ENCODE measurements at regions not wholly inside any gene's neighbourhood (a gene's known extent, or its start where the extent isn't known, plus 50 kb on each side); places are given as distances from the start of the nearest gene placed in this dataset.

DNA sequence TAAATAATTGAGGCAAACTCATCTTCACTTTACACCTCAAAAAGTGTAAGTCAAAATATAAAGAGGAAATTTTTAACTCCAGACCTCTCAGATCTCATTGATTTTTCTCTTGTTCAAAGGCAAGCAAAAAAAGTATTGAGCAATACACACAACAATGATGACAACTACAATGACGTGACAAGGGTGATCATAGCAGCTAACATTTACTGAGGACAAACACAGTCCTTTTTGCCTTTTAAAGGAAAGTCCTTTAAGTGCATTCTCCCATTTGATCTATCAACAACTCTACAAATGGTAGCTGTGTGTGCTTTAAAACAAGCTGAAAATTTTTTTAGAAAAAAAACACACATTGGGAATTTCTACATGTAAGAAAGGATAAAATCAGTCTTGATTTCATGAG, 123.5 kb upstream of the CTAGE1 start:
- no peak overlapping the region for H3K4me3 ChIP-seq (ENCODE audit: low read length)
- TF ChIP-seq, protein P1, sequence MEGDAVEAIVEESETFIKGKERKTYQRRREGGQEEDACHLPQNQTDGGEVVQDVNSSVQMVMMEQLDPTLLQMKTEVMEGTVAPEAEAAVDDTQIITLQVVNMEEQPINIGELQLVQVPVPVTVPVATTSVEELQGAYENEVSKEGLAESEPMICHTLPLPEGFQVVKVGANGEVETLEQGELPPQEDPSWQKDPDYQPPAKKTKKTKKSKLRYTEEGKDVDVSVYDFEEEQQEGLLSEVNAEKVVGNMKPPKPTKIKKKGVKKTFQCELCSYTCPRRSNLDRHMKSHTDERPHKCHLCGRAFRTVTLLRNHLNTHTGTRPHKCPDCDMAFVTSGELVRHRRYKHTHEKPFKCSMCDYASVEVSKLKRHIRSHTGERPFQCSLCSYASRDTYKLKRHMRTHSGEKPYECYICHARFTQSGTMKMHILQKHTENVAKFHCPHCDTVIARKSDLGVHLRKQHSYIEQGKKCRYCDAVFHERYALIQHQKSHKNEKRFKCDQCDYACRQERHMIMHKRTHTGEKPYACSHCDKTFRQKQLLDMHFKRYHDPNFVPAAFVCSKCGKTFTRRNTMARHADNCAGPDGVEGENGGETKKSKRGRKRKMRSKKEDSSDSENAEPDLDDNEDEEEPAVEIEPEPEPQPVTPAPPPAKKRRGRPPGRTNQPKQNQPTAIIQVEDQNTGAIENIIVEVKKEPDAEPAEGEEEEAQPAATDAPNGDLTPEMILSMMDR (conservative IDR thresholded peaks at IDR 0.05; ENCODE audit: low read length): no peak

DNA sequence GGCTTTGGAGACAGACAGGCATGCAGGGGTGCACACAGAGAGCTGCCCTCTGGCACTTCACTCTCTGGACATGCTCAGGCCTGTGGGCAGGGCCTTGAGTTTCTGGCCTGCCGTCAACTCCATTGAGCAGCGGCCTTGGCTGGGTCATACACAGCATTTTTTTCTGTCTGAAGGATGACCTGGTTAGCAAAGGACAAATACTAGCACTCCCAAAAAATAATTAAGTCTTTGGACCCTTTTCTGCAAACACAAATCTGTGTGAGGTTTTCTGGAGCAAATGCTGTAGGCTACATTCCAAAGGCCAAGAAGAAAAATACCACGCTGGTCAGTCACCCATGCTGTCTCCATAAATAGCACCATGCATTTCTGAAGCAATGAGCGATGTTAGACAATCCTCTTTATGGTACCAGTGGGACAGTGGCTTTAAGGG, 124.7 kb upstream of the CTAGE1 start:
- TF ChIP-seq, protein P1 (conservative IDR thresholded peaks at IDR 0.05; ENCODE audit: low read length): no peak
- peak; percentile 81 for DNase-seq (ENCODE audit: low read depth)
- H3K4me3 ChIP-seq (ENCODE audit: low read length): no peak overlapping the region

More for the DNA sequence above, 123.5 kb upstream of the CTAGE1 start:
- DNase-seq (ENCODE audit: low read depth): no peak

DNA sequence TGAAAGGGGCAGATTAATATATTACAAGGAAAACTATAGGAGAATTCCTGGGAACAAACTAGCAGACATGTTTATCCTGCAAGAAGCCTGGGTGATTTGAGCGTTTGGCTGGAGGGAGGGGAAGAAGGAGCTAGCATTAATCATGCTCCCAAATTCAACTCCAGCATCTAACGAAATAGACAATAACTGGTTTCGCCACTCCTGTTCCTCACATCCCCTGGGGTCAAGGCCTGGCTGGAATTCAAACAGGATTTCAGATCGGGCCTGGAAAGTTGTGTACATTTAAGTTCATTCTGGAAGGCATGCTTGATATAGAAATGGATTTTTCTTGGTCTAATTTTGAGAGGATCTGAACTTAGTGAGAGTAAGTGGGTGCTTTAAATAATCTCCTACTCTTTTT, 126.1 kb upstream of the CTAGE1 start:
- DNase-seq (ENCODE audit: low read depth): no peak
- H3K4me3 ChIP-seq (ENCODE audit: low read length): no peak overlapping the region
- TF ChIP-seq, protein P1 (conservative IDR thresholded peaks at IDR 0.05; ENCODE audit: low read length): no peak

DNA sequence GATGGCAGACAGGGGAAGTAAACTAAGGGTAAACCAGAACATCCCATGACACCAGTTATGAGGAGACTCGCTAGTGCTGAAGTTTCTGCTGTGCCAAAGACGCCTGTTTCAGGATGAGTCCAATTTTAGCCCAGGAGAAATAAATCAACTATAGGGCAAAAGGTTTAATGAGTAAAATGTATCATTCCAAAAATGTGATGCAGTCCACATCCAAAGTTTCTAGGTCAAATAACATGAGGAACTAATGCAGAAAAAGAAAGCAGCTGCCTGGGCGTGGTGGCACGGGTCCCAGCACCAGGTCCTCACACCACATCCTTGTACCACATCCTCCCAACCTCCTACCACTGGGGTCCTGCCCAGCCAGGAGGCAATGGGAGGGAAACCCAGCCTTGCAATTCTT, 126.9 kb upstream of the CTAGE1 start:
- no peak overlapping the region for H3K4me3 ChIP-seq (ENCODE audit: low read length)
- peak; percentile 65 for DNase-seq (ENCODE audit: low read depth)
- TF ChIP-seq, protein P1 (conservative IDR thresholded peaks at IDR 0.05; ENCODE audit: low read length): no peak

DNA sequence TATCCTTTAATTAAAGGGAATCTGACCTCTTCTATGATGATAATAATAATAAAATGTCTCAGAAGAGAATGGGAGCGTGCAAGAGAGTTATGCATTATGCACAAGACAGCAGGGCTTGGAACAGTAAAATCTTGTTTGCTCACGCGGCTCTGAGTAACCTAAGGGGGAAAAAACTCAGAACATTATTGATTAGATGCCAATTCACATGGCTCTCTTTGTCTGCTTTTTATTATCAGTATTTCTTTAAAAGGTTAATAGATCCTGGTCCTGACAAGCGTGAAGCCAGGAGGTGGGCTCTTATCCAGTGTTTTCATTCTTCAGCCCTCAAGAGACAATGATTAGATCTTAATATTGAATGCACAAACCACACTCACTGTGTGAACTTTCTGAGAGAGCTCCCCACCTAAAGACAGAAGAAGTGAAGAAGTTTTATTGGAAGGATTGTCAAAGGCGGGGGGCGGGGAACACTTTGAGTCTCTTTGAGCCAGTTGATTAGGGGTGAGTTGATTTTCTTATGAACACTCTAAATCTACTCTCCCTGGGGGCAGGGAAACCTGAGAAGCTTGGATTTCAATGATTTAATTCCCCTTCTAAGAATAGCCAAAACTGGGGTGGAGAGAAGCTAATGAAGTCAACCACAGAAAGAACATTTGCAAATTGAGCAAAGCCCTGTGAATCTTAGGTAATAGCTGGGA, 127.5 kb upstream of the CTAGE1 start:
- peak; percentile 35 for DNase-seq (ENCODE audit: low read depth)
- TF ChIP-seq, protein P1 (conservative IDR thresholded peaks at IDR 0.05; ENCODE audit: low read length): no peak
- H3K4me3 ChIP-seq (ENCODE audit: low read length): no peak overlapping the region

DNA sequence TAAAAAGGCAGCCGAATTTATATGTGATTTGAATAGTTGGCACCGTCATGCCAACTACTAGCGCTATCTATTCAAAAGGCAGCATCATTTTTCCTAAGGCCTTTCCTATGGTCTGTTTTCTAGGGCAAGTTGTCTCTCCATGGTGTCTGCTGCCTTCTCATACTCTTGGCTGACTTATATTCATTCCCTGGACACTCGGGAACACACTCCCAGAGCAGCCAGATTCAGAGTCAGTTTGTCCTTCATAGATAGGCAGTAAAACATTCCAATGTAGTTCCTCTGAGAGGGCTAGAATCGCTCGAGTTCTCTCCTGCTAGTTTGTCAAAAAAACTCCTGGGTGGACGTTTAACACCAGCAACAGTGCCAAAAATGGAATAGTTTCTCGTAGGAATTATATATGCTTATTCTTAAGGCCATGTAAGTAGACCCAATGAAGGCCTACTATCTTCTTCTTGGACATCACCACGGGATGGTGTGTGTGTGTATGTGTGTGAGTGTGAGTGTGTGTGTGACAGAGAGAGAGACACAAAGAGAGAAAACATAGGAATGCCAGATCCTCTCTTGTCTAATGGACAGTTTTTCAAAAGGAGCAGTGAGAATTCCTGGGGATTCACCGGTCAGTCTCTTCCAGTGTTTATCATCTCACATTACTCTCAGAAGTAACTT, 129.3 kb upstream of the CTAGE1 start:
- TF ChIP-seq, protein P1 (conservative IDR thresholded peaks at IDR 0.05; ENCODE audit: low read length): no peak
- no peak for DNase-seq (ENCODE audit: low read depth)

More for the DNA sequence above, 129.3 kb upstream of the CTAGE1 start:
- no peak overlapping the region for H3K4me3 ChIP-seq (ENCODE audit: low read length)
